GM21529 (cell line): ENCODE measurements at regions not wholly inside any gene's neighbourhood (a gene's known extent, or its start where the extent isn't known, plus 50 kb on each side); places are given as distances from the start of the nearest gene placed in this dataset.

Source experiments
- ATAC-seq: cut with Tn5 transposase; IDR thresholded peaks from one replicate; pipeline ENCODE4 v1.9.1; 2021; ENCODE audit not compliant: unreplicated experiment

- no peak for ATAC-seq
These were observed 94.6 kb upstream of the SKOR2 start for GRCh38 chr18:47346016-47346415.

- ATAC-seq: no peak
These were observed 93.8 kb upstream of the SKOR2 start for GRCh38 chr18:47345291-47345690.

- no peak for ATAC-seq
These were observed 91.8 kb upstream of the SKOR2 start for GRCh38 chr18:47343291-47343690.

GRCh38 chr18:47342566-47342965 lies 91.1 kb upstream of the SKOR2 start:
- ATAC-seq: no peak

- ATAC-seq: no peak
These were observed 90.2 kb upstream of the SKOR2 start for GRCh38 chr18:47341678-47342077.

GRCh38 chr18:47334966-47335365 lies 83.5 kb upstream of the SKOR2 start:
- no peak for ATAC-seq

- no peak for ATAC-seq
These were observed 82.6 kb upstream of the SKOR2 start for GRCh38 chr18:47333926-47334635.

- no peak for ATAC-seq
These were observed 80.2 kb upstream of the SKOR2 start for GRCh38 chr18:47331641-47332040.

- ATAC-seq: no peak
These were observed 79.6 kb upstream of the SKOR2 start for GRCh38 chr18:47331026-47331425.

GRCh38 chr18:47323158-47323557 lies 71.7 kb upstream of the SKOR2 start:
- ATAC-seq: no peak

GRCh38 chr18:47321815-47322214 lies 70.4 kb upstream of the SKOR2 start:
- no peak for ATAC-seq

GRCh38 chr18:47317824-47318508 lies 66.5 kb upstream of the SKOR2 start:
- no peak for ATAC-seq

- no peak for ATAC-seq
These were observed 65.5 kb upstream of the SKOR2 start for GRCh38 chr18:47316924-47317323.

- no peak for ATAC-seq
These were observed 62.4 kb upstream of the SKOR2 start for GRCh38 chr18:47313901-47314300.

- no peak for ATAC-seq
These were observed 60.1 kb upstream of the SKOR2 start for GRCh38 chr18:47311585-47311984.
